Ishikawa (cell line): ENCODE measurements at regions not wholly inside any gene's neighbourhood (a gene's known extent, or its start where the extent isn't known, plus 50 kb on each side); places are given as distances from the start of the nearest gene placed in this dataset.

ENCODE experiments used
- EGR1 ChIP-seq: IDR thresholded peaks from 2 replicates; pipeline ENCODE4 v1.6.1; 2012
- EP300 ChIP-seq: IDR thresholded peaks from 2 replicates; pipeline ENCODE4 v1.6.1; 2012; ENCODE audit warnings: borderline replicate concordance
- FOXM1 ChIP-seq: IDR thresholded peaks from 2 replicates; pipeline ENCODE4 v1.6.1; 2012; ENCODE audit warnings: low read depth, borderline replicate concordance
- RAD21 ChIP-seq: IDR thresholded peaks from 2 replicates; pipeline ENCODE4 v1.6.1; 2012; ENCODE audit warnings: low read depth
- TAF1 ChIP-seq: IDR thresholded peaks from 2 replicates; pipeline ENCODE4 v1.6.1; 2012; ENCODE audit warnings: low read depth, mild to moderate bottlenecking
- YY1 ChIP-seq: IDR thresholded peaks from 2 replicates; pipeline ENCODE4 v1.6.1; 2012; ENCODE audit warnings: low read depth

DNA sequence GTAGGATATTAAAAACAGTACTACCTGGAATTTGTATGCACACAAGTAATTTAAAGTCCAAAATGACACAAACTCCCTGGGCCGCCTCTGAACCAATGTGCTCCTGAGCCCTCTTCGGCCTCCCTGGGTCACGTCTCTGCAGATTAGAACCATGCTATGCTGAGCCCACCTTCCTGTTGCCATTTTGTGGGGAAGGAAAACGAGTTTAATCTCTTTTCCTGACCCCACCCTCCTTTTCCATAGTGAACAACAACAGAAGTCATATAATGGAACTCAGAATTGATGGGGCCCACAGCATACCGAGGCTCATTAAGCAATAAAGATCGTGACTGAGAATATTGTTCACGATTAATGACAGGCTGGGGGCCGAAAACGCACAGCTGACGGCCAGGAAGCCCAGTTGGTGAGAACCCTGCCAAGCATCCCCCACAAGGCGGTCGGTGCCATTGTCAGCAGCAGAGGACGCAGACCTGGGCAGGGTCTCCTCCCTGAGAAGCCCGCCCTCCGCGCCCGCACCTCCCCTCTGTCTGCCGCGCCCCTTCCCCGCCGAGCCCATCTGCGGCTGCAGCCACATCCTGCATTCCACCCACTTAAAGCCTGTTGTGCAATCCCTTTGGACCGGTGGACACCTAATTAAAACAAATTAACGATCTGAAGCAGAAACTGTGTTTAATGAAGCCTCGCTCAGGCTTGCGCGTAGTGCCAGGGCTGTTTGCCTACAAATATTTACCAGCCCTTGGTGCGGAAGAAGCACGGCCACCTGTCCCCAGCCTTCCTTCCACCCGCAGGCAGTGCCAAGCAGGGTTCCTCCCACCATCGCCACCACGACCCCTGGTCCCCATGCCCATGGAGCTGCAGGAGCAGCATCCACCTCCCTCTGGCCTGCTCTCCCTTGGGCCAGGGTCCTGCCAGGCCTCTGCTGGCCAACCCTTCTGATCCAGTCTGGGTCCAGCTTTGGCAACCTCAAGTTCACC, 68.1 kb downstream of the DLL1 start:
- TF ChIP-seq EGR1 = no peak
- TF ChIP-seq FOXM1 = no peak
- no peak for TF ChIP-seq YY1
- no peak for TF ChIP-seq RAD21
- no peak for TF ChIP-seq TAF1
- TF ChIP-seq EP300 = no peak
